Large intestine (tissue), 3 donors: ENCODE measurements at regions not wholly inside any gene's neighbourhood (a gene's known extent, or its start where the extent isn't known, plus 50 kb on each side); places are given as distances from the start of the nearest gene placed in this dataset.

Experiments
- DNase-seq, 2 donors: peaks; one replicate each; pipeline versions ENCODE4 v3.0.0 to v3.0.0-alpha.2; 2013
- H3K27ac ChIP-seq: one replicate; pipeline ENCODE4 v1.5.1; 2013; ENCODE audit warnings: low read length
- H3K27me3 ChIP-seq: 2 replicates; pipeline ENCODE4 v1.6.1; 2013; ENCODE audit warnings: low read length; ENCODE audit not compliant: control insufficient read depth, insufficient read depth
- H3K36me3 ChIP-seq: 2 replicates; pipeline ENCODE4 v1.6.1; 2013; ENCODE audit warnings: low read length; ENCODE audit not compliant: control insufficient read depth, insufficient read depth
- H3K4me1 ChIP-seq: one replicate; pipeline ENCODE4 v1.6.1; 2013; ENCODE audit warnings: low read length; ENCODE audit not compliant: control insufficient read depth, insufficient read depth
- H3K4me3 ChIP-seq: one replicate; pipeline ENCODE4 v1.5.1; 2013; ENCODE audit warnings: low read length
- H3K9me3 ChIP-seq: one replicate; pipeline ENCODE4 v1.6.1; 2013; ENCODE audit warnings: mild to moderate bottlenecking, low read depth, low read length, moderate library complexity; ENCODE audit not compliant: control insufficient read depth
- WGBS: methylation state at CpG from one replicate; pipeline ENCODE4 v1.1.5; 2013; ENCODE audit warnings: low lambda C conversion rate; ENCODE audit not compliant: insufficient coverage; 5-methylcytosine and 5-hydroxymethylcytosine counted together

DNA sequence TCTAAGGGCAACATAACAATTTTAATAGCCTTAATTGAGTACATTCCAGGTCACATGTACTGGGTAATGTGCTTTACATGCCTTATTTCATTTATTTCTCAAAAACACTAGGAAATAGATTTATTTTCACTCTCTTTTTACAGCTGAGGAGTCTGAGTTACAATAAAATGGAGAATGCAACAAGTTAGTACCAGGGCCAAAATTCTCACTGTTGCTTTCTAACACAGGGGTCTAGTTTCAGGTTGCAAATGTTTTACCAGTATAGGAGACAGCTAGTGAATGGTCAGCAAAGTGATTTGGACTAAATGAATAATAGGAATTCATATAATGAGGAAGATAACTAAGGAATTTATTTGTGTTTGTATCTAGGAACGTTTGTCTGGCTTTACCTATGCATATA lies 137.3 kb downstream of the RASSF9 start:
- WGBS: no CpG with 5 or more reads among the region's 1 CpG
- DNase-seq: no peak
- H3K36me3 ChIP-seq: no peaks in the 10 kb centered on the region
- no peaks in the 10 kb centered on the region for H3K27me3 ChIP-seq
- no peak overlapping the region for H3K27ac ChIP-seq
- no peaks in the 10 kb centered on the region for H3K4me1 ChIP-seq
- no peak overlapping the region for H3K4me3 ChIP-seq
- H3K9me3 ChIP-seq: no peaks in the 10 kb centered on the region

DNA sequence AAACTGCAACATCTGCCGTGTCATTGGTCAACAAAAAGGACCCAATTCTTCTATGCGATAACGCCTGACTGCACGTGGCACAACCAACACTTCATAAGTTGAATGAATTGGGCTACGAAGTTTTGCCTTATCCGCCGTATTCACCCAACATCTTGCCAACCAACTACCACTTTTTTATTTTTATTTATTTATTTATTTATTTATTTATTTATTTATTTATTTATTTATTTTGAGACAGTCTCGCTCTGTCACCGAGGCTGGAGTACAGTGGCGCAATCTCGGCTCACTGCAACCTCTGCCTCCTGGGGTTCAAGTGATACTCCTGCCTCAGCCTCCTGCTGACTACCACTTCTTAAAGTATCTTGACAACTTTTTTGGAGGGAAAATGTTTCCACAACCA lies 127.4 kb downstream of the RASSF9 start:
- Histone ChIP-seq H3K4me1 (no peaks in the 10 kb centered on the region), H3K27me3 (no peaks in the 10 kb centered on the region), H3K27ac (no peak overlapping the region), H3K36me3 (no peaks in the 10 kb centered on the region), H3K9me3 (no peaks in the 10 kb centered on the region), H3K4me3 (no peak overlapping the region)
- DNase-seq: no peak
- 94% methylated on average over 8 of the region's 11 CpGs for WGBS

DNA sequence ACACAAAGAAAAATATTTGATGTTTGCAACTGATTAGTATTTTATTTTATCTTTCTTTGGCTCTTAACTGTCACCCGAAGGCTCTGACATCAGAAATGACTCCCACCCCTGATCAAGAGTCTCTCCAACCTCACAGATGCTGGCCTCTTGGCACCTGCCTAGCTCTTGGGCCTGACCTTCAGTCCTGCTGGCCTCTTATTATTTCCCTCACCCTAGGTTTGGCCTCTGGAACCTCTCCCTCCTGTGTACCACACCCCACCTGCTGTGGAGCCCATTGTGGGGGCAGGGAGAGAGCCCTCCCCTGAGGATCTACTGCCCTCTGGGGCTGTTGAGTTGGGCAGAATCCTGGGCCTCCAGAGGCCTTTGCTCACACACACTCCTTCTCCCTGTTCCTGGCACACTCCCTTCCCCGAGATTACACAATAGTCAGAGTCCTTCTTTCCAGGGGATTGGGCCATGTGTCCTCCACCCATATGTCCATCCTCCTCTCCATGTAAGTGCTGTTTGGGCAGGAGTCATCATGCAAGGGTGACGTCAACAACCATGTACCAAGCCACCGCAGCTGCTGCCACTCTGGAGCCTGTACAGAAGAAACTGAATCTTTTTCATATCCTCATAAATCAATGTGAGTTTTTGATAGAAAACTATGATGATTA lies 124.3 kb downstream of the RASSF9 start:
- H3K36me3 ChIP-seq: no peaks in the 10 kb centered on the region
- H3K9me3 ChIP-seq: no peaks in the 10 kb centered on the region
- WGBS: no CpG with 5 or more reads among the region's 4 CpGs
- no peaks in the 10 kb centered on the region for H3K27me3 ChIP-seq
- H3K4me1 ChIP-seq: no peaks in the 10 kb centered on the region
- H3K4me3 ChIP-seq: no peak overlapping the region
- H3K27ac ChIP-seq: no peak overlapping the region
- no peak for DNase-seq

DNA sequence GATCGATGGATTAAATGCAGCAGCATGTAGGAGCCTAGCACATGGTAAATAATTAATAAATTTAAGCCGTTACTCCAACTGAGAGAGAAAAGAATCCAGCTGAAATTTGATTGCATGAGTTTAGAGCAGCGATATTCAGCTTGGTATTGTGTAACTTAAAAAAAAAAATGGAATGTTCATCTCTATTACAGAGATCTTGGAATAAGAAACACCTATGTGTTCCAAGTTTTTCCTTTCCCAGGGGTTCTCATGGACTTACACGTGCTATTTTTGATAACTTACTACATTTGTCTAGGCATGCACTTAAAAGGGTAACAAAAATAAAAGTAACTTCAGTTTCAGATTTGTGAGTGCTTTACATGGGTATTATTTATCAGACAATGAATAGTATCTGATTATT lies 122.8 kb downstream of the RASSF9 start:
- Histone ChIP-seq H3K4me3 (no peak overlapping the region), H3K9me3 (no peaks in the 10 kb centered on the region), H3K4me1 (no peaks in the 10 kb centered on the region), H3K27me3 (no peaks in the 10 kb centered on the region), H3K27ac (no peak overlapping the region), H3K36me3 (no peaks in the 10 kb centered on the region)
- DNase-seq: no peak
- 79% methylated on average over 3 of the region's 4 CpGs for WGBS

DNA sequence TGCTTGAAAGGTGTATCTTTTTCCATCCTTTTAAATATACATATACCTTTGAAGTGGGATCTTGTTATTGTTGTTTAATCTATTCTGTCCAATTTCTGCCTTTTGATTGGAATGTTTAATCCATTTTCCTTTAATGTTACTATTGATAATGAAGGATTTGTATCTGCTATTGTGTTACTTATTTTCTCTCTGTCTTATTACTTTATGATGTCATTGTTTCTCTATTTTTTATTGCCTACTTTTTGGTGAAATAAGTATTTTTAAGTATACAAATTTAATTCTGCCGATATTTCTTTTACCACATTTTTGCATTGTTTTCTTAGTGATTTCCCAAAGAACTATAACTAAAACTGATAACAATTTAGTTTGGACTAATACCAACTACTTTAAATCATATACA lies 121.8 kb downstream of the RASSF9 start:
- WGBS: 100% methylated on average over 1 of the region's 1 CpG
- H3K4me3 ChIP-seq: no peak overlapping the region
- H3K9me3 ChIP-seq: no peaks in the 10 kb centered on the region
- H3K27me3 ChIP-seq: no peaks in the 10 kb centered on the region
- no peak for DNase-seq
- no peaks in the 10 kb centered on the region for H3K4me1 ChIP-seq
- H3K36me3 ChIP-seq: no peaks in the 10 kb centered on the region
- no peak overlapping the region for H3K27ac ChIP-seq

DNA sequence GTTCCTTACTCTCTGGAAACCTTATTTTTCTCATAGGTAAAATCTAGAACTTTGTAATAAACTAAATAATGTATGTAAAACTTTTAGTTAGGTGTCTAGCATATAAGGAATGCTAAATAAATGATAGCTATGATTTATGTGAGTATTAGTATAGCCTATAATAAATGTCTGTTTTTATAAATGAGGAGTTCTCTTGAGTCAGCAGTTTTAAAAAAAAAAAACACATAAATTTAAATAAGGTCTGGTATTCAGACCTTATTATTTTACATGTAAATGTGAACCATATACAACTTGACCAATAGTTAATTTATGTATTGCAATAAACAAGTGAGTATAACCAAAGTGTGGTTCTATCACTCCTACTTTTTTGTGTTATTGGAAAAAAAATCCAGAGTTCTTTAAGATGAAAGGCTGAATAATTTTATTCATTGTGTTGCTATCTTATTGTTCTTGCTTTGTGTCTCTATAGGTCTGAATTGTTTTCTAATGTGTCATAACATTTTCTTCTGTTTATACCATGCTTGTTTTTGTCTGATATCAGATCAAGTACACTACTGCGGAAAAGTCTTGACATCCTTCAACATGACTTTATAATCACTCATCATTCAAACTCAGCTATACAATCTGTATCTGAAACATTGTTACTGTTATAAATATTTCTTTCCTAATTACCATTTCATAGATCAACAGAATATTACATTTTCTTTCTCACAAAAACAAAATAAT lies 115.7 kb downstream of the RASSF9 start:
- Histone ChIP-seq H3K4me3 (no peak overlapping the region), H3K36me3 (no peaks in the 10 kb centered on the region), H3K27ac (no peak overlapping the region), H3K4me1 (no peaks in the 10 kb centered on the region), H3K27me3 (no peaks in the 10 kb centered on the region), H3K9me3 (no peaks in the 10 kb centered on the region)
- no peak for DNase-seq
- 100% methylated on average over 1 of the region's 1 CpG for WGBS

DNA sequence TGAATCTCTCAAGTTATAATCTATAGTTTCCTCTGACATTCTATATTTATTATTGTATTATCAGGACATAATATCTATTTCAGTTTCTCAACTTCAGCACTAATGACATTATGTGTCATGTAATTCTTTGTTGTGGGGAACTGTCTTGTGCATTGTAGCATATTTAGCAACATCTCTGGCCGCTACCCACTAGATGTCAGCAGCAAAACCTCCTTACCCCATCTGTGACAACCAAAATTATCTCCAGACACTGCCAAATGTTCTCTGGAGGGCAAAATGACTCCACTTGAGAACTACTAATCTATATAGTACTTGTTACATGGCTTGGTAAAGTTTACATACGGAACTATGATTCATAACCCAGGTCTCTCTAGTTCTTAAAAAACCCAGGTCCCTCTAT lies 110.2 kb downstream of the RASSF9 start:
- DNase-seq: no peak
- Histone ChIP-seq H3K9me3 (no peaks in the 10 kb centered on the region), H3K4me3 (no peak overlapping the region), H3K27me3 (no peaks in the 10 kb centered on the region), H3K27ac (no peak overlapping the region), H3K4me1 (no peaks in the 10 kb centered on the region), H3K36me3 (no peaks in the 10 kb centered on the region)
- WGBS: 80% methylated on average over 1 of the region's 2 CpGs

DNA sequence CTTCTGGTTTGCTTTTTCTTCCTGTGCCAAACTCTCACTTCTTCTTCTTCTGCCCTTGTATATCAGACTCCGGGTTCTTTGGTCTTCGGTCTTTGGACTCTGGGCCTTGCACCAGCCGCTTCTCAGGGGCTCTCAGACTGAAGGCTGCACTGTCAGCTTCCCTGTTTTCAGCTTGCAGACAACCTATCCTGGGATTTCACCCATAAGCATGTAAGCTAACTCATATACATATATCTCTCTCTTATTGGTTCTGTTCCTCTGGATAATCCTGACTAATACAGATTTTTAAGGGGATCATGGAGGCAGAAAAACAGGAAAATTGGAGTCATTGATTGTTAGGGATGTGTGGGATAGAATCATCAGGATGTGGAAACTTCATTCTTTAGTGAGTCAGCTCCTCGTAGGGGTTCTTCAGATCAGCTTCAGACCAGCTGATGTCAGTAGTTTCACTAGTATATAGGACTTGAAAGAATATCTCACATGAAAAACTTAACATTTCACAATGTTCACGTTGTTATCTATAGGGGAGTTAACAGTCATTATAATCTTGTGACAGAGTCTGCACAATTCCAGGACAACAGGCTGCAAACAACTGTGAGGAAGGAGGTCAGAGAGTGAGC lies 102.9 kb downstream of the RASSF9 start:
- peak overlapping the region; percentile 73 for H3K27ac ChIP-seq
- H3K4me1 ChIP-seq: peaks cover 10% of the 10 kb centered on the region
- peak; percentile 73 to 90 for DNase-seq
- WGBS: 83% methylated on average over 1 of the region's 5 CpGs
- no peaks in the 10 kb centered on the region for H3K9me3 ChIP-seq
- no peaks in the 10 kb centered on the region for H3K27me3 ChIP-seq
- no peak overlapping the region for H3K4me3 ChIP-seq
- no peaks in the 10 kb centered on the region for H3K36me3 ChIP-seq

DNA sequence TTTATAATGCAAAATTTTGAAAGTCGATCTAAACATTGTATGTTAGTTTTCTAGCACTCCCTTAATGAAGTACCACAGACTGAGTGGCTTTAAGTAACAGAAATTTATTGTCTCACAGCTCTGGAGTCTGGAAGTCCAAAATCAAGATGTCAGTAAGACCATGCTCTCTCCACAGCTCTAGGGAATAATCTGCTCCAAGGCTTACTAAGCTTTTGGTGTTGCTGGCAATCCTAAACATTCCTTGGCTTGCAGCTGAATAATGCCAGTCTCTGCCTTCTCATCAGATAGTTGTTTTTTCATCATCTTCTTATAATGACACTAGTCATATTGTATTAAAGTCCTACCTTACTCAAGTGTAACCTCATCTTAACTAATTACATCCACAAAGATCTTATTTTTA lies 102.2 kb downstream of the RASSF9 start:
- H3K9me3 ChIP-seq: no peaks in the 10 kb centered on the region
- H3K27ac ChIP-seq: peak overlapping the region; percentile 73
- DNase-seq: peak in 1 of 2 donors; percentile 28
- WGBS: no CpG with 5 or more reads among the region's 1 CpG
- no peaks in the 10 kb centered on the region for H3K27me3 ChIP-seq
- H3K36me3 ChIP-seq: no peaks in the 10 kb centered on the region
- H3K4me1 ChIP-seq: peaks cover 10% of the 10 kb centered on the region
- H3K4me3 ChIP-seq: no peak overlapping the region

DNA sequence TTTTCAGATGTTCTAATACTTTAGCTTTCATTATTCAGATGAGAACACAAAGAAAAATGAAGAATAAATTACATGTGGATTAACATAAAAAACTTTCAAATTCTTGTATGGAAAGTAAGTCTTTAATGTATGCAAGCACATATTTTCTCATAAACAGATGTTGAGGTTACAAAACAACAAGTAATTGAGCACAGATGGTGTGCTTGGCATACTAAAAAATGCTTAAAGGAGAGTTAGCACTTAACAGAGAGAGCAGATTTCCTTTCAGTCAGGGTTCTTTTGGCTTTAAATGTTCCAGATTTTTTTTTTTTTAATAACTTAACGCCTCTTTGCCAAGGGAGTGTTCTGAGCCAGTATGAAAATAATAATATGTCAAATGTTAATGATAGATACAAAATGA lies 96.0 kb downstream of the RASSF9 start:
- Histone ChIP-seq H3K4me3 (no peak overlapping the region), H3K9me3 (no peaks in the 10 kb centered on the region), H3K27ac (no peak overlapping the region), H3K27me3 (no peaks in the 10 kb centered on the region), H3K4me1 (no peaks in the 10 kb centered on the region), H3K36me3 (no peaks in the 10 kb centered on the region)
- WGBS: 50% methylated on average over 1 of the region's 1 CpG
- DNase-seq: no peak
